ENCODE measurements at regions not wholly inside any gene's neighbourhood (a gene's known extent, or its start where the extent isn't known, plus 50 kb on each side); places are given as distances from the start of the nearest gene placed in this dataset.

- no peaks in the 10 kb centered on the region for H3K4me1 ChIP-seq (ENCODE audit: insufficient read depth, poor library complexity, severe bottlenecking)
- DNase-seq (ENCODE audit: low spot score) (no peak), ATAC-seq (ENCODE audit: low read depth) (no peak; the same call in 2 of the 3 replicates)
- H3K36me3 ChIP-seq (ENCODE audit: low read depth), result no peaks in the 10 kb centered on the region
- H3K4me3 ChIP-seq (ENCODE audit: severe bottlenecking), result no peak overlapping the region
- H3K27ac ChIP-seq (ENCODE audit: poor library complexity, severe bottlenecking), result no peak overlapping the region
- TF ChIP-seq CTCF (IDR thresholded peaks at IDR 0.05; ENCODE audit: poor library complexity, severe bottlenecking), result no peak
- H3K9me3 ChIP-seq (ENCODE audit: severe bottlenecking), result no peaks in the 10 kb centered on the region
- no peaks in the 10 kb centered on the region for H3K27me3 ChIP-seq (ENCODE audit: insufficient read depth, poor library complexity, severe bottlenecking)
Observed at GRCh38 chr10:131456411-131456810, 144.9 kb upstream of the TCERG1L start.

- no peak overlapping the region for H3K4me3 ChIP-seq (ENCODE audit: severe bottlenecking)
- TF ChIP-seq CTCF (IDR thresholded peaks at IDR 0.05; ENCODE audit: poor library complexity, severe bottlenecking), result no peak
- ATAC-seq (ENCODE audit: low read depth), result no peak
- DNase-seq (ENCODE audit: low spot score), result no peak
- no peaks in the 10 kb centered on the region for H3K27me3 ChIP-seq (ENCODE audit: insufficient read depth, poor library complexity, severe bottlenecking)
- H3K4me1 ChIP-seq (ENCODE audit: insufficient read depth, poor library complexity, severe bottlenecking), result no peaks in the 10 kb centered on the region
- no peak overlapping the region for H3K27ac ChIP-seq (ENCODE audit: poor library complexity, severe bottlenecking)
- H3K36me3 ChIP-seq (ENCODE audit: low read depth), result no peaks in the 10 kb centered on the region
- no peaks in the 10 kb centered on the region for H3K9me3 ChIP-seq (ENCODE audit: severe bottlenecking)
Observed at GRCh38 chr10:131461093-131461492, 149.6 kb upstream of the TCERG1L start.

- Histone ChIP-seq H3K27me3 (ENCODE audit: insufficient read depth, poor library complexity, severe bottlenecking) (no peaks in the 10 kb centered on the region), H3K27ac (ENCODE audit: poor library complexity, severe bottlenecking) (no peak overlapping the region), H3K36me3 (ENCODE audit: low read depth) (no peaks in the 10 kb centered on the region), H3K9me3 (ENCODE audit: severe bottlenecking) (no peaks in the 10 kb centered on the region), H3K4me3 (ENCODE audit: severe bottlenecking) (no peak overlapping the region), H3K4me1 (ENCODE audit: insufficient read depth, poor library complexity, severe bottlenecking) (no peaks in the 10 kb centered on the region)
- ATAC-seq (ENCODE audit: low read depth) (no peak), DNase-seq (ENCODE audit: low spot score) (no peak)
- no peak for TF ChIP-seq CTCF (IDR thresholded peaks at IDR 0.05; ENCODE audit: poor library complexity, severe bottlenecking)
Observed at GRCh38 chr10:131464789-131465188, 153.3 kb upstream of the TCERG1L start.

- Histone ChIP-seq H3K27me3 (ENCODE audit: insufficient read depth, poor library complexity, severe bottlenecking) (no peaks in the 10 kb centered on the region), H3K36me3 (ENCODE audit: low read depth) (no peaks in the 10 kb centered on the region), H3K4me3 (ENCODE audit: severe bottlenecking) (no peak overlapping the region), H3K27ac (ENCODE audit: poor library complexity, severe bottlenecking) (no peak overlapping the region), H3K9me3 (ENCODE audit: severe bottlenecking) (no peaks in the 10 kb centered on the region), H3K4me1 (ENCODE audit: insufficient read depth, poor library complexity, severe bottlenecking) (no peaks in the 10 kb centered on the region)
- no peak for ATAC-seq (ENCODE audit: low read depth)
- TF ChIP-seq CTCF (IDR thresholded peaks at IDR 0.05; ENCODE audit: poor library complexity, severe bottlenecking), result no peak
- no peak for DNase-seq (ENCODE audit: low spot score)
Observed at GRCh38 chr10:131469551-131469950, 158.0 kb upstream of the TCERG1L start.

- H3K9me3 ChIP-seq (ENCODE audit: severe bottlenecking), result no peaks in the 10 kb centered on the region
- H3K36me3 ChIP-seq (ENCODE audit: low read depth), result no peaks in the 10 kb centered on the region
- no peaks in the 10 kb centered on the region for H3K4me1 ChIP-seq (ENCODE audit: insufficient read depth, poor library complexity, severe bottlenecking)
- H3K4me3 ChIP-seq (ENCODE audit: severe bottlenecking), result no peak overlapping the region
- H3K27ac ChIP-seq (ENCODE audit: poor library complexity, severe bottlenecking), result no peak overlapping the region
- DNase-seq (ENCODE audit: low spot score) (no peak), ATAC-seq (ENCODE audit: low read depth) (no peak)
- TF ChIP-seq CTCF (IDR thresholded peaks at IDR 0.05; ENCODE audit: poor library complexity, severe bottlenecking), result no peak
- H3K27me3 ChIP-seq (ENCODE audit: insufficient read depth, poor library complexity, severe bottlenecking), result no peaks in the 10 kb centered on the region
Observed at GRCh38 chr10:131473645-131474044, 162.1 kb upstream of the TCERG1L start.
